ENCODE measurements at regions not wholly inside any gene's neighbourhood (a gene's known extent, or its start where the extent isn't known, plus 50 kb on each side); places are given as distances from the start of the nearest gene placed in this dataset.
"Not testable (repeated sequence)": the region's sequence is repeated elsewhere in the genome, so short reads cannot be mapped to it uniquely, and the experiment has no call there.

DNA sequence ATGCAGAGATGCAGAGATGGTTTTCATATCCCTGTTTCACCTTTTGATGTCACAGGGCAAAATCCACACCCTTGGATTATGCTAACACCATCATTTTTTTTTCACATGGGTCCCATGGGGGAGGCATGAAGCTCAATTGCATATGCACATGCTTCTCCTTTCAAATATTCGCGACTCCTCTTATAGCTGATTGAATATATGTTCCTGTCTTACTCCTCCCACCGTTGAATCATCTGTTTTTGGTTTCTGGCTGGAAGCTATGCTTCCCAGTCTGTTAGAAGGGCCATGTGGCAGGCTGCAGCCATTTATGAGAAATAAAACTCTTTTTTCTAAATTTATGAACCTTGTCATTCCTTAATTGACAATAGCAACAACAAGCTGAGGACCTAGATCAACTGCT lies 877.9 kb upstream of the CDH18 start:
- H3K27ac ChIP-seq: not testable (repeated sequence)

DNA sequence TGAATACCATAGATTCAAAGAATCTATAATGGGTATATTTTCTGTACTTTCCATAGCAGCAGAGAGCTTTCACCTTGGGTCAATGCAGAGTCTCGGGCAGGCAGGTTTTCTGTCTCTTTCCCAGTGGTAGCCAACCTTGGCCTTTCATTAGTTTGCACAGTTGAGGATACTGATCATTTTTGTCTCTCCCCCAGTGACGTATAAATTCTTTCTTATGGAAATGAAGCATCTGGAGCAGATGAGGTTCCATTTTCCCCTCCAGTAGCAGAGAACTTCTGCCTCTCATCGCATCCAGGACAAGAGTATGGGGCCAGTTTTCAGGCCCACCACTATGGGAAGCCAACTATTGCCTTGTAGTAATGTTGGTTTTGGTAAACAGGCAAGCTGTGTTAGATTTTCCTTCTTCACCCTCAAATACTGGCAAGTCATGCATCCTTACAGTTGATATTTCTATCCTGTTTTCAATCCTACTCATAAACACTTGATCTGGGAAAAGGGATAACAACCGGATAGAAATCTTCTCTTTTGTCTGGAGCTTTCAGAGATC lies 845.2 kb upstream of the CDH18 start:
- no peak overlapping the region for H3K27ac ChIP-seq
- no peak for TF ChIP-seq ZFX (IDR thresholded peaks at IDR 0.05)
- TF ChIP-seq, protein P1, sequence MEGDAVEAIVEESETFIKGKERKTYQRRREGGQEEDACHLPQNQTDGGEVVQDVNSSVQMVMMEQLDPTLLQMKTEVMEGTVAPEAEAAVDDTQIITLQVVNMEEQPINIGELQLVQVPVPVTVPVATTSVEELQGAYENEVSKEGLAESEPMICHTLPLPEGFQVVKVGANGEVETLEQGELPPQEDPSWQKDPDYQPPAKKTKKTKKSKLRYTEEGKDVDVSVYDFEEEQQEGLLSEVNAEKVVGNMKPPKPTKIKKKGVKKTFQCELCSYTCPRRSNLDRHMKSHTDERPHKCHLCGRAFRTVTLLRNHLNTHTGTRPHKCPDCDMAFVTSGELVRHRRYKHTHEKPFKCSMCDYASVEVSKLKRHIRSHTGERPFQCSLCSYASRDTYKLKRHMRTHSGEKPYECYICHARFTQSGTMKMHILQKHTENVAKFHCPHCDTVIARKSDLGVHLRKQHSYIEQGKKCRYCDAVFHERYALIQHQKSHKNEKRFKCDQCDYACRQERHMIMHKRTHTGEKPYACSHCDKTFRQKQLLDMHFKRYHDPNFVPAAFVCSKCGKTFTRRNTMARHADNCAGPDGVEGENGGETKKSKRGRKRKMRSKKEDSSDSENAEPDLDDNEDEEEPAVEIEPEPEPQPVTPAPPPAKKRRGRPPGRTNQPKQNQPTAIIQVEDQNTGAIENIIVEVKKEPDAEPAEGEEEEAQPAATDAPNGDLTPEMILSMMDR (conservative IDR thresholded peaks at IDR 0.05): no peak

DNA sequence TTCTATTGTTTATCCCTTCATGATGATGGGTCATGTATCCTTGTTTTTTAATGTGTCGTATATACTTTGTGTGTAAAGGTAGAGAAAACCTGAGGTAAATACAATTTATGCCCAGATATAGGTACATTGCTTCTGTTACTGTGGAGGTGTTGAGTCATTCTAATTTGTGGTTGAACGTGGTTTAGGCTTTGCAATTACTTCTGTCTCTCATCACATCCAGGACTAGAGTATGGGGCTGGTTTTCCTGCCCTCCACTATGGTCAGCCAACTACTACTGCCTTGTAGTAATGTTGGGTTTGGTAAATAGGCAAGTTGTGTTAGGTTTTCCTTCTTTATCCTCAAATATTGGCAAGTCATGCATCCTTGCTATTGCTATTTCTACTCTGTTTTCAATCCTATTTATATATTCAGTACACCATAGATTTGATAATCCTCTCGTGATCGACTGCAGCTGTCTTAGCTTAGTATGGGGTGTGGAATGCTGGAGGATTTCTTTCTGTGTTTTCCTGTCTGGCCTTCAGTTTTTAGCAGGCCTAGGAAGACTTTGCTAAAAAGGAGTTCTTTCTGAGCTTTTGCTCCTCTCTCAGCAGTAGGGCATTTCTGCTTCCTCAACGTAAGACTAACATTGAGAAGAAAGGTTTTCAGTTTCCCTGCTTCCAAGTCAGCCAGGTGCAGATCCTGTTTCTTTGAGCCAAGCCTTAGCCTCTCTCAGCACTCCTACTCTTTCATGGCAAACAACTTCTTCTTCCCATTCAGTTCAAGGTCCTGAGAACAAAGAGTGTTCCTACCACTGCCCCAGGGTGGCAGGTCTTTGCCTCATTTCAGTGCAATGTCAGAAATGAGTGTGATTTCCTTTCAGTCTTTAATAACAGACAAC lies 844.4 kb upstream of the CDH18 start:
- TF ChIP-seq, protein P1 (conservative IDR thresholded peaks at IDR 0.05): no peak
- TF ChIP-seq ZFX (IDR thresholded peaks at IDR 0.05): no peak
- H3K27ac ChIP-seq: no peak overlapping the region

DNA sequence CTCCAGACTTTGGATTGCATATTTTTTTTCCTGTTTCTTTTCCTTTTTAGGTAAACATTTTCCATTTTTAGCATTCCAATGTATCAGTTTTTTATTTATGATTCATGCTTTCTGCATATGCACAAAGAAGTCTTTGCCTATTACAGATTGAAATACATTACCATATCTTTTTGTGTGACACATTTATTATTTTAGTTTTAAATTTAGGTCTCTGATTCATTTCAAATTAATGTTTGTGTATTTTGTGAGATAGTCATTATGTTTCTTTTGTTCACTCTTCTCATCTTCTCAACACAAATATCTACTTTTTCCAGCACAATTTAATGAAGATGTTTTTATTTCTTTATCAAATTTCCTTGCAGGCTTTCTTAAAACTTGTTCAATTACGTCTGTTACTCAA lies 838.0 kb upstream of the CDH18 start:
- not testable (repeated sequence) for H3K27ac ChIP-seq

DNA sequence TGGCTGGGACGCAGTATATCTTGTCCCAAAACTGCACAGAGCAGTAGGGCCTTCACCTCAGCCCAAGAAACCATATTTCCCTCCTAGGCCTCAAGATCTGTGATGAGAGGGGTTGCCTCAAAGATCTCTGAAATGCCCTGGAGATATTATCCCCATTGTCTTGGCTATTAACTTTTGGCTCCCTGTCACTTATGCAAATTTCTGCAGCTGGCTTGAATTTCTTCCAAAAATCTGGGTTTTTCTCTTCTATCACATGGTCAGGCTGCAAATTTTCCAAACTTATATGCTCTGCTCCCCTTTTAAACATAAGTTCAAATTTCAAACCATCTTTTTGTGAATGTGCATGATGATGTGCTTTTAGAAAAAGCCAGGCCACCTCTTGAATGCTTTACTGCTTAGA lies 809.2 kb upstream of the CDH18 start:
- H3K27ac ChIP-seq: not testable (repeated sequence)

DNA sequence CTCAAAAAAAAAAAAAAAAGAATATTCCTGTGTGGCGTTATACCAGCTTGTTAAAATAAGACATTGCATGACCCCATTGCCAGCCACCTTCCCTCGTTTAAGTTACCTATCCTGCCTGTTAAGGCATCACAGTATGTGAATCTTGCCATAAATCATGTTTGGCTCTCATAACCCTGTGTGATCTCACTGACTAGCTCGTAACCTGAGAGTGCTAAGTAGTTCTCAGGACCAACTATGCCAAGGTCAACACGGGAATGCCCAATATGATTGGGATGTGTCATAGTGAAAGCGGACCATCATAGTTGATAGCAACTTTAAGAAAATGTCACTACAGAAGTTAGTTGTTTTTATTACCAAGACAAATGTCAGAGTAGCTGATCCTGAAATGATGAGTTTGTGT lies 796.8 kb upstream of the CDH18 start:
- not testable (repeated sequence) for H3K27ac ChIP-seq

DNA sequence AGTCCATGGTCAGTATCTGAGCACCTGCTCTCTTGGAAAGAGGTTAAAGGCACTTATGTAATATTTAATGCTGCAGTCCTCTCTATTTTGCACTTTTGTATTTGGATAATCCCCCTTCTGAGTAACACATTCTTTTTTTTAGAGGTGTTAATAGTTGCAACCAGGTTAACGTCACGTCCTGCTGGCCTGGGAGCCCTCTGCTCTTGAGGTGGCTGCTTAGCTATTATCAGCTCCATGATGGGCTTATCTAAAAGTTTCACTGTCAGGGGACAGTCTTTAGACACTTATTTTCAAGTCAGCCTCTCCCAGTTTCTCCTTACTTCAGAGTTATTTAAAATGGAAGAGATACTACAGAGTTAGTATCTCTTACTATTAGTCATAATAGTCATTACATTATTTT lies 795.5 kb upstream of the CDH18 start:
- not testable (repeated sequence) for H3K27ac ChIP-seq

DNA sequence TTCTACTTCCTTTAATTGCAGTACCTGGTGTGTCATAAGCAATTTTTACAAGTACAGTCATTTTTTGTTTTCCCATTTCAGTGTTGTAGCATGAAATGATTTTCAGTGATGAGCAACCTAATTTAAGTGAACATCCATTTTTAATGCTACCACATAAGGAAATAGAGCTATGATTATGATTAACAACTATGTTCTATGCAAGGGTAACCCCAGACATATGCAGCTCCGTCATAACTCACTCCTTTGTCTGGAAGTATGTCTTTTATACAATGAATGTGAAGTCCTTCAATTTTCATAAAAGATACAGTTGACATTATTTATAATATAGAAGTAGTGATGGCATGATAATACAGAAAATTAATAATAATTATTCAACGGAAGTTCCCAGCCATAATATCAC lies 783.3 kb upstream of the CDH18 start:
- H3K27ac ChIP-seq: not testable (repeated sequence)

DNA sequence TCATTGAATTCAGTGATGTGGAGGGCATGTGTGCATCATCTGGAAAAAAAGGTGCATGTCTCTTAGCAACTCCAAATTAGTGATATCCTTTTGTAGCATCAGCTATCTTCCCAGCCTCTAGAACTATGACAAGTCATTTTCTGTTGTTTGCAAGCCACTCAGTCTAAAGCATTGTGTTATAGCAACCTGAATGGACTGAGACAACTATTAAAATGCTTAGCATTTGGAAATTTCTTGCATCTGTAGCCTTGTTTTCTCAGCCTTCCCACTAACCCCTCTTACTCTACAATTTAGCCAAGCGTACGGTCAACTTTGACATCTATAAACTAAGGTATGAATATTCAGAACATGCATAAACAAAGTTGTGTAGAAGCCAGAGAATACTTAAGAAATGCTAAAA lies 777.1 kb upstream of the CDH18 start:
- H3K27ac ChIP-seq: not testable (repeated sequence)

DNA sequence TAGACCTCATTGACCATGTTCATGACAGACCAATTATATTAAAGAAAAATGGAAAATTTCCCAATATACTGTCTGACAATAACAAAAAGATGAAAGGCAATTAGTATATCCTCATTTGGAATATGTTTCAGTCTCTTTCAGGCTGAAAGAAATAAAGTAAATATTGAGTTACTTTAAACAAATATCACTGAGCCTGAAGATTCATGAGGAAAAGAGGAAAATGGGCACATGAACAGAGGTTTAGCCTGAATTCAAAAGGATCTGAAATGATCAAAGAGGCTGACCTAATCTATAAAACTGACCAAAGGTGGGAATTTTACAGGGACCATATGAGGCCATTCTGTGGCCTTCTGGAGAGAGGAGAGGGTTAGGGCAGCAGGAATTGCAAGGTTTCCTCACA lies 771.5 kb upstream of the CDH18 start:
- not testable (repeated sequence) for H3K27ac ChIP-seq

DNA sequence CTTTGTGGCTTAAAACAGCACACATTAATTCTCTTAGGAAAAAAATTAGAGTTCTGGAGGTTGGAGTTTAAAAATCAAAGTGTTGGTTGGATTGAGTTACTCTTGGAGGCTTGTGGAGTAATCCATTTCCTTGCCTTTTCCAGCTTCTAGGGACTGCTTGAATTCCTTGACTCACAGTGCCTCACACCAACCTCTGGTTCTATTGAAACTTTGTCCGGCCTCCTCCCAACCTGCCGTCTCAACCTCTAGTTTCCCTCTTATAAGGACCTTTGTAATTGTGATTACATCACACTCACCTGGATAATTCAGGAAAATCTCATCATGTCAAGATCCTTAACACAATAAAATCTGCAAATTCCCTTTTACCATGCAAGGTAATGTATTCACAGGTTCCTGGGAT lies 764.2 kb upstream of the CDH18 start:
- not testable (repeated sequence) for H3K27ac ChIP-seq

DNA sequence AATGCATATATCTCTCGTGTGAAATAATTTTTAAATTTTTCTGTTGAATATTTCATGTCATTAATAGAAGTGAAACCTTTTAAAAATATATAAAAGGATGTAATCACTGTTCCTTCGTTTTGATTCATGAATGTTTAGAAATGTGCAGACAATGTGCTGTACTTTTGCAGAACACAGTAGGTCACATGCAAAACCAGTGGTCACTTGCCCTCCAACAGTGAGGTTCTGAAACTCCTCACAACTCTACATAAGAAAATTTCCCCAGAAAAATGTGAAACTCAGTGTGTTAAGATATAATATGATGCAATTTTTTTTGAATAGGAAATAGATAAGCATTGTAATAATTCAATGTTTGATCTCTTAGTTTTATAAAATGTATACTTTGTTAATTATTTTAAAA lies 747.7 kb upstream of the CDH18 start:
- not testable (repeated sequence) for H3K27ac ChIP-seq

DNA sequence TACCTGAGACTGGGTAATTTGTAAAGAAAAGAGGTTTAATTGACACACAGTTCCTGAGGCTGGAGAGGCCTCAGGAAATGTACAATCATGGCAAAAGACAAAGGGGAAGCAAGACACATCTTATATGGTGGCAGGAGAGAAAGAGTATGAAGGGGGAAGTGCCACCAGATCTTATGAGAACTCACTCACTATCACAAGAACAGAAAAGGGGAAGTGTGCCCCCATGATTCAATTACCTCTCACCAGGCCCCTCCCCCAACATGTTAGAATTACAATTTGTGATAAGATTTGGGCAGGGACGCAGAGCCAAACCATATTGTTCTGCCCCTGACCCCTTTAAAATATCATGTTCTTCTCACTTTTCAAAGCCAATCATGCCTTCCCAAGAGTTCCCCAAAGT lies 744.2 kb upstream of the CDH18 start:
- not testable (repeated sequence) for H3K27ac ChIP-seq

DNA sequence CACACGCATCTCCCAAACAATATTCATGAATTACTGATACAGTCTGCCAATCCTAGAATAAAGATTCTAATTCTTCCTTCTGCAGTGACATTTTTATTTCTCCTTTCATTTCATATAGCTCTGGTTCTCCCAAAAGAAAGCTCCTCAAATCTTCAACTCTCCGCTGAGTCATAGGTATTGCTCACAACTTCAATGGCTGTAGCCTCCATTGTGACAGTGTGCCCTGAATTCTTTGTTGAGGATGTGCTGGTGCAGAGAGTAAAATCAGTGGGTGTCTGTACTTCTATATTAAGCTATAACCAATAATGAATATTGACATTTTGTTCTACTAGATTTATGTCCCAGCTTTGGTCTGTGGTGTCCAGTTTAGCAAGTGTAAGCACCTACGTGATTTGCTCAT lies 733.3 kb upstream of the CDH18 start:
- not testable (repeated sequence) for H3K27ac ChIP-seq

DNA sequence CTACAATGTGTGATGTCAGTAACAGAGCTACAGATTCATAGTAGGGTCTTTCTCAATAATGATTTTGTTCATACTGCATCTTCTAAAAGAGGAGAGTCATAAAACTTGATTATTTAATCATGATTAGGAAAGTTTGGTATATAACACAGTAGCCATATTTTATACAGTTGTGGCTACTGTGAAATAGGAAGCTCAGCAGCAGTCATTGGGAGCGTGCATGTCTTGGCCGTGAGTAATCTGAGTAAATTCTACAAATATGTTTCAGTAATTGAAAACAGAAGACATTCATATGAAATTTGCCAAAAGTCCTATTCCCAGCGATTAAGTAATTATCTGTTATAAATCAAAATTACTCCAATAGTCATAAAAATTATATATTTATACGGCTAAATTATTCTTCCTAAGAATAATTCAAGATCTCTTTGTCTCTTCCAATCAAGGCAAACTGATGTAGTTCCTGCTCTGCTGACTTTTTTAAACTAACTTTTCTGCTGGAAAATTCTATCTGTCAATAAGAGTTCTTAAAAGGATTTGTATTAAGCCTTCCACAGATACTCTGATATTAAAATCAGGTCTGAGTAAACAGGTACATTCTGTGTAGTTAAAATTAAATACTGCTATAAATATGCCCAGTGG lies 723.6 kb upstream of the CDH18 start:
- not testable (repeated sequence) for H3K27ac ChIP-seq

DNA sequence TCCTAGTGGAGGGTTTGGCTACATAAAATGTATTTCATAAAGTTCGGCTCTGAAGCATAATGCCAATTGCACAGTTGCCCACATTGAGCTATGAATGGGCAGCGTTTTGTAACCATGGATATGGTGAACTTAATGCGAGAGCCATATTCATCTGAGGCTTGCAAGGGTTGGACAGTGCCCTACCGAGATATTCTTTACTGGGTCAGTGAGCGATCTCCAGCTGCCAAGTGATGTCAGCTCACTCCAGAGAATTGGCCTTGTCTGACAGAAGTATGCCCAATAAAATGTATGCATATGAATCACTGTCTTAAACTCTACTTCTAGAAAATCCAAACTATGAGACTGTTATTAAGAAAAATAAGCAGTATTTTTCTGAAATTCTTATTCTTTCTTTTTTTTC lies 719.6 kb upstream of the CDH18 start:
- H3K27ac ChIP-seq: not testable (repeated sequence)
